ENCODE measurements at regions not wholly inside any gene's neighbourhood (a gene's known extent, or its start where the extent isn't known, plus 50 kb on each side); places are given as distances from the start of the nearest gene placed in this dataset.
"Not testable (repeated sequence)": the region's sequence is repeated elsewhere in the genome, so short reads cannot be mapped to it uniquely, and the experiment has no call there.

- no peak overlapping the region for H3K27ac Mint-ChIP-seq
- CTCF ChIA-PET = no interaction called here
- no peaks in the 10 kb centered on the region for H3K9me3 Mint-ChIP-seq
- Histone ChIP-seq H3K27ac (ENCODE audit: low read length) (no peak overlapping the region), H3K36me3 (ENCODE audit: control insufficient read depth in 2 of 2, extremely low read depth in 1 of 2, insufficient read depth in 1 of 2, low read length in 1 of 2) (no peaks in the 10 kb centered on the region), H3K27me3 (replicated peaks in 1 of 2; ENCODE audit: control insufficient read depth in 2 of 2, extremely low read depth in 1 of 2, insufficient read depth in 2 of 2, low read length in 1 of 2) (no peaks in the 10 kb centered on the region), H3K4me3 (ENCODE audit: control insufficient read depth in 1 of 2, extremely low read depth in 1 of 2, low read length in 1 of 2) (no peak overlapping the region), H3K4me1 (ENCODE audit: control insufficient read depth in 1 of 2, extremely low read depth in 1 of 2, insufficient read depth in 2 of 2, low read length in 2 of 2) (no peaks in the 10 kb centered on the region), H3K9me3 (no peaks in the 10 kb centered on the region)
- H3K36me3 Mint-ChIP-seq = no peaks in the 10 kb centered on the region
- H3K27me3 Mint-ChIP-seq = no peaks in the 10 kb centered on the region
- no CpG with 5 or more reads among the region's 1 CpG for WGBS (ENCODE audit: insufficient coverage)
- H3K4me1 Mint-ChIP-seq = no peaks in the 10 kb centered on the region
- DNase-seq (no peak), ATAC-seq (replicated peaks in 1 of 4) (no peak)
- H3K4me3 Mint-ChIP-seq = no peak overlapping the region
- POLR2A ChIA-PET = no interaction called here
These were observed 214.6 kb downstream of the DEPDC1B start for GRCh38 chr5:60485361-60485760.

- ATAC-seq (replicated peaks in 1 of 4) (no peak), DNase-seq (no peak)
- Mint-ChIP-seq H3K4me1 (no peaks in the 10 kb centered on the region), H3K27ac (no peak overlapping the region), H3K36me3 (no peaks in the 10 kb centered on the region), H3K9me3 (peaks cover 0 to 5% (median 0%) of the 10 kb centered on the region in 3 donors), H3K27me3 (no peaks in the 10 kb centered on the region), H3K4me3 (no peak overlapping the region)
- Histone ChIP-seq H3K36me3 (ENCODE audit: control insufficient read depth in 2 of 2, extremely low read depth in 1 of 2, insufficient read depth in 1 of 2, low read length in 1 of 2) (no peaks in the 10 kb centered on the region), H3K27me3 (replicated peaks in 1 of 2; ENCODE audit: control insufficient read depth in 2 of 2, extremely low read depth in 1 of 2, insufficient read depth in 2 of 2, low read length in 1 of 2) (no peaks in the 10 kb centered on the region), H3K4me3 (ENCODE audit: control insufficient read depth in 1 of 2, extremely low read depth in 1 of 2, low read length in 1 of 2) (no peak overlapping the region), H3K9me3 (no peaks in the 10 kb centered on the region), H3K27ac (ENCODE audit: low read length) (no peak overlapping the region), H3K4me1 (ENCODE audit: control insufficient read depth in 1 of 2, extremely low read depth in 1 of 2, insufficient read depth in 2 of 2, low read length in 2 of 2) (no peaks in the 10 kb centered on the region)
- ChIA-PET CTCF (no interaction called here), POLR2A (no interaction called here)
These were observed 216.9 kb downstream of the DEPDC1B start for GRCh38 chr5:60483050-60483449.

GRCh38 chr5:60482301-60482700 is 217.7 kb downstream of the DEPDC1B start:
- DNase-seq (no peak), ATAC-seq (replicated peaks in 1 of 4) (no peak)
- ChIA-PET POLR2A (no interaction called here), CTCF (no interaction called here)
- Histone ChIP-seq H3K36me3 (ENCODE audit: control insufficient read depth in 2 of 2, extremely low read depth in 1 of 2, insufficient read depth in 1 of 2, low read length in 1 of 2) (no peaks in the 10 kb centered on the region), H3K27me3 (replicated peaks in 1 of 2; ENCODE audit: control insufficient read depth in 2 of 2, extremely low read depth in 1 of 2, insufficient read depth in 2 of 2, low read length in 1 of 2) (no peaks in the 10 kb centered on the region), H3K9me3 (peaks cover 2% of the 10 kb centered on the region), H3K27ac (ENCODE audit: low read length) (no peak overlapping the region), H3K4me3 (ENCODE audit: control insufficient read depth in 1 of 2, extremely low read depth in 1 of 2, low read length in 1 of 2) (no peak overlapping the region), H3K4me1 (ENCODE audit: control insufficient read depth in 1 of 2, extremely low read depth in 1 of 2, insufficient read depth in 2 of 2, low read length in 2 of 2) (no peaks in the 10 kb centered on the region)
- Mint-ChIP-seq H3K4me1 (no peaks in the 10 kb centered on the region), H3K4me3 (no peak overlapping the region), H3K36me3 (no peaks in the 10 kb centered on the region), H3K9me3 (peaks cover 0 to 6% (median 5%) of the 10 kb centered on the region in 3 donors), H3K27ac (no peak overlapping the region), H3K27me3 (no peaks in the 10 kb centered on the region)
- WGBS (ENCODE audit: insufficient coverage) = no CpG with 5 or more reads among the region's 1 CpG

GRCh38 chr5:60479542-60479941 is 220.4 kb downstream of the DEPDC1B start:
- Mint-ChIP-seq H3K4me3 (no peak overlapping the region), H3K36me3 (no peaks in the 10 kb centered on the region), H3K9me3 (peaks cover 6 to 13% (median 8%) of the 10 kb centered on the region in 3 donors), H3K4me1 (no peaks in the 10 kb centered on the region), H3K27me3 (peaks cover 1 to 7% of the 10 kb centered on the region in 2 donors), H3K27ac (no peak overlapping the region)
- CTCF ChIA-PET = no interaction called here
- no peak overlapping the region for H3K27ac ChIP-seq (ENCODE audit: low read length)
- no peaks in the 10 kb centered on the region for H3K4me1 ChIP-seq (ENCODE audit: control insufficient read depth in 1 of 2, extremely low read depth in 1 of 2, insufficient read depth in 2 of 2, low read length in 2 of 2)
- WGBS (ENCODE audit: insufficient coverage) = no CpG with 5 or more reads among the region's 2 CpGs
- ATAC-seq (replicated peaks in 1 of 4) (no peak), DNase-seq (no peak)
- H3K9me3 ChIP-seq = peaks cover 2% of the 10 kb centered on the region
- no peak overlapping the region for H3K4me3 ChIP-seq (ENCODE audit: control insufficient read depth in 1 of 2, extremely low read depth in 1 of 2, low read length in 1 of 2)
- no peaks in the 10 kb centered on the region for H3K36me3 ChIP-seq (ENCODE audit: control insufficient read depth in 2 of 2, extremely low read depth in 1 of 2, insufficient read depth in 1 of 2, low read length in 1 of 2)
- POLR2A ChIA-PET = no interaction called here
- no peaks in the 10 kb centered on the region for H3K27me3 ChIP-seq (replicated peaks in 1 of 2; ENCODE audit: control insufficient read depth in 2 of 2, extremely low read depth in 1 of 2, insufficient read depth in 2 of 2, low read length in 1 of 2)

GRCh38 chr5:60477849-60478248 is 222.1 kb downstream of the DEPDC1B start:
- Histone ChIP-seq H3K27ac (ENCODE audit: low read length) (no peak overlapping the region), H3K9me3 (peaks cover 2% of the 10 kb centered on the region), H3K4me1 (ENCODE audit: control insufficient read depth in 1 of 2, extremely low read depth in 1 of 2, insufficient read depth in 2 of 2, low read length in 2 of 2) (no peaks in the 10 kb centered on the region), H3K27me3 (replicated peaks in 1 of 2; ENCODE audit: control insufficient read depth in 2 of 2, extremely low read depth in 1 of 2, insufficient read depth in 2 of 2, low read length in 1 of 2) (no peaks in the 10 kb centered on the region), H3K4me3 (ENCODE audit: control insufficient read depth in 1 of 2, extremely low read depth in 1 of 2, low read length in 1 of 2) (no peak overlapping the region), H3K36me3 (ENCODE audit: control insufficient read depth in 2 of 2, extremely low read depth in 1 of 2, insufficient read depth in 1 of 2, low read length in 1 of 2) (no peaks in the 10 kb centered on the region)
- no peaks in the 10 kb centered on the region for H3K4me1 Mint-ChIP-seq
- CTCF ChIA-PET = no interaction called here
- H3K9me3 Mint-ChIP-seq = peaks cover 6 to 13% (median 8%) of the 10 kb centered on the region in 3 donors
- H3K36me3 Mint-ChIP-seq = no peaks in the 10 kb centered on the region
- no peak overlapping the region for H3K27ac Mint-ChIP-seq
- POLR2A ChIA-PET = interaction anchor here in 1 of 2 donors (0.6 kb wide), 1 partner anchor 20 kb away, joined by 3 read pairs; no protein-coding TSS in a partner anchor
- H3K4me3 Mint-ChIP-seq = no peak overlapping the region
- ATAC-seq (replicated peaks in 1 of 4) = no peak
- peaks cover 1 to 7% of the 10 kb centered on the region in 2 donors for H3K27me3 Mint-ChIP-seq
- DNase-seq = no peak

- Mint-ChIP-seq H3K4me1 (no peaks in the 10 kb centered on the region), H3K27me3 (peaks cover 1 to 10% of the 10 kb centered on the region in 2 donors), H3K4me3 (no peak overlapping the region), H3K9me3 (peaks cover 6 to 13% (median 12%) of the 10 kb centered on the region in 3 donors), H3K27ac (no peak overlapping the region), H3K36me3 (no peaks in the 10 kb centered on the region)
- DNase-seq (no peak), ATAC-seq (replicated peaks in 1 of 4) (no peak)
- H3K36me3 ChIP-seq (ENCODE audit: control insufficient read depth in 2 of 2, extremely low read depth in 1 of 2, insufficient read depth in 1 of 2, low read length in 1 of 2) = no peaks in the 10 kb centered on the region
- WGBS (ENCODE audit: insufficient coverage) = 54% methylated on average over 3 of the region's 3 CpGs
- H3K27me3 ChIP-seq (replicated peaks in 1 of 2; ENCODE audit: control insufficient read depth in 2 of 2, extremely low read depth in 1 of 2, insufficient read depth in 2 of 2, low read length in 1 of 2) = no peaks in the 10 kb centered on the region
- H3K9me3 ChIP-seq = peaks cover 2% of the 10 kb centered on the region
- H3K4me3 ChIP-seq (ENCODE audit: control insufficient read depth in 1 of 2, extremely low read depth in 1 of 2, low read length in 1 of 2) = no peak overlapping the region
- CTCF ChIA-PET = no interaction called here
- H3K27ac ChIP-seq (ENCODE audit: low read length) = no peak overlapping the region
- POLR2A ChIA-PET = no interaction called here
- H3K4me1 ChIP-seq (ENCODE audit: control insufficient read depth in 1 of 2, extremely low read depth in 1 of 2, insufficient read depth in 2 of 2, low read length in 2 of 2) = no peaks in the 10 kb centered on the region
These were observed 226.3 kb downstream of the DEPDC1B start for GRCh38 chr5:60473654-60474053.

- H3K27ac ChIP-seq (ENCODE audit: low read length); H3K4me3 Mint-ChIP-seq; CTCF ChIA-PET; H3K27ac Mint-ChIP-seq; H3K4me1 Mint-ChIP-seq; POLR2A ChIA-PET; H3K27me3 ChIP-seq (replicated peaks in 1 of 2; ENCODE audit: control insufficient read depth in 2 of 2, extremely low read depth in 1 of 2, insufficient read depth in 2 of 2, low read length in 1 of 2); H3K4me1 ChIP-seq (ENCODE audit: control insufficient read depth in 1 of 2, extremely low read depth in 1 of 2, insufficient read depth in 2 of 2, low read length in 2 of 2); H3K4me3 ChIP-seq (ENCODE audit: control insufficient read depth in 1 of 2, extremely low read depth in 1 of 2, low read length in 1 of 2); H3K36me3 Mint-ChIP-seq; H3K36me3 ChIP-seq (ENCODE audit: control insufficient read depth in 2 of 2, extremely low read depth in 1 of 2, insufficient read depth in 1 of 2, low read length in 1 of 2); DNase-seq; H3K9me3 ChIP-seq; ATAC-seq (replicated peaks in 1 of 4): not testable (repeated sequence)
- Mint-ChIP-seq H3K27me3 (peaks cover 1 to 13% of the 10 kb centered on the region in 2 donors), H3K9me3 (peaks cover 2 to 16% (median 13%) of the 10 kb centered on the region in 3 donors)
These were observed 226.9 kb downstream of the DEPDC1B start for GRCh38 chr5:60473027-60473426.
